ENCODE measurements at regions not wholly inside any gene's neighbourhood (a gene's known extent, or its start where the extent isn't known, plus 50 kb on each side); places are given as distances from the start of the nearest gene placed in this dataset.

DNA sequence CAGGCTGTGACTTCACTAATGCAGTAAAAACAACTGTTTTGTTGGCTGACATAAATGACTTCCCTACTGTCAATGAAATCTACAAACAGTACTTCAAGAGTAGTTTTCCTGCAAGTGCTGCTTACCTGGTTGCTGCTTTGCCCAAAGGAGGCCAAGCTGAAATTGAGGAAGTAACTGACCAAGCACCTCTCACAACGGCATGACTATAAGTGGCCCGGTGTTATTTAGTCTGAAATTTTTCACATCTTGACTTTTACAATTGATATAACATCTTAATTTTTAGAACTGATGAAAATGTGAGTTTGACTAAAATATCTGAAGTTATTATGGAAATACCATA is 274.9 kb upstream of the NR5A2 start:
- 93% methylated on average over 2 of the region's 2 CpGs for WGBS
- DNase-seq (ENCODE audit: low spot score in 2 of 2), result no peak
- Histone ChIP-seq H3K4me1 (no peaks in the 10 kb centered on the region), H3K27me3 (peaks cover 6% of the 10 kb centered on the region), H3K27ac (no peak overlapping the region), H3K4me3 (no peak overlapping the region), H3K9me3 (no peaks in the 10 kb centered on the region), H3K36me3 (no peaks in the 10 kb centered on the region)
- TF ChIP-seq POLR2AphosphoS5 (IDR thresholded peaks at IDR 0.05) (no peak), EP300 (IDR thresholded peaks at IDR 0.05) (no peak), POLR2A (IDR thresholded peaks at IDR 0.05) (no peak)
- TF ChIP-seq, protein P1, sequence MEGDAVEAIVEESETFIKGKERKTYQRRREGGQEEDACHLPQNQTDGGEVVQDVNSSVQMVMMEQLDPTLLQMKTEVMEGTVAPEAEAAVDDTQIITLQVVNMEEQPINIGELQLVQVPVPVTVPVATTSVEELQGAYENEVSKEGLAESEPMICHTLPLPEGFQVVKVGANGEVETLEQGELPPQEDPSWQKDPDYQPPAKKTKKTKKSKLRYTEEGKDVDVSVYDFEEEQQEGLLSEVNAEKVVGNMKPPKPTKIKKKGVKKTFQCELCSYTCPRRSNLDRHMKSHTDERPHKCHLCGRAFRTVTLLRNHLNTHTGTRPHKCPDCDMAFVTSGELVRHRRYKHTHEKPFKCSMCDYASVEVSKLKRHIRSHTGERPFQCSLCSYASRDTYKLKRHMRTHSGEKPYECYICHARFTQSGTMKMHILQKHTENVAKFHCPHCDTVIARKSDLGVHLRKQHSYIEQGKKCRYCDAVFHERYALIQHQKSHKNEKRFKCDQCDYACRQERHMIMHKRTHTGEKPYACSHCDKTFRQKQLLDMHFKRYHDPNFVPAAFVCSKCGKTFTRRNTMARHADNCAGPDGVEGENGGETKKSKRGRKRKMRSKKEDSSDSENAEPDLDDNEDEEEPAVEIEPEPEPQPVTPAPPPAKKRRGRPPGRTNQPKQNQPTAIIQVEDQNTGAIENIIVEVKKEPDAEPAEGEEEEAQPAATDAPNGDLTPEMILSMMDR (IDR thresholded peaks at IDR 0.05), result no peak

GRCh38 chr1:199753513-199753912 is 274.0 kb upstream of the NR5A2 start:
- DNase-seq (ENCODE audit: low spot score in 2 of 2), result no peak
- Histone ChIP-seq H3K27me3 (no peaks in the 10 kb centered on the region), H3K36me3 (no peaks in the 10 kb centered on the region), H3K4me1 (no peaks in the 10 kb centered on the region), H3K27ac (no peak overlapping the region), H3K4me3 (no peak overlapping the region), H3K9me3 (no peaks in the 10 kb centered on the region)
- TF ChIP-seq EP300 (IDR thresholded peaks at IDR 0.05), result no peak
- TF ChIP-seq, protein P1 (IDR thresholded peaks at IDR 0.05), result no peak
- TF ChIP-seq POLR2AphosphoS5 (IDR thresholded peaks at IDR 0.05), result no peak
- TF ChIP-seq POLR2A (IDR thresholded peaks at IDR 0.05), result no peak
- WGBS, result 92% methylated on average over 2 of the region's 2 CpGs

DNA sequence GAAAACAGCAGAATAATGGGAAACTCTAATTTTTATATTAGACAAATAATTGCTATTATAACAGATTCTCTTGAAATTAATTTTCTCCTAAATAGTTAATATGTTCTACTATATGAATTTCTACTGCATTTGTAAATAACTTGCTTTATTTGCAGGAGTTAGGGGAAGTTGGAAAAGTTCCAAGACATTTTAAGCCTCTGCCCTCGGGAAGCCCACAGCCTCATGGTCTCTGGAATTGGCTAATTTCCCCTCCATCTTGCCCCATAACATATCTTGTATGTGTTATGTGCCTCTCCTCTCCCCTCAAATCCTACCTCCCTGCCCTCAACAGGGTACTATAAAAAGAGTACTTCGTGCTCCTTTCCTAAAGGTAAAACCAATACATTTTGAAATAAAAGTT is 271.4 kb upstream of the NR5A2 start:
- WGBS, result 43% methylated on average over 2 of the region's 2 CpGs

GRCh38 chr1:199758626-199759255 is 268.8 kb upstream of the NR5A2 start:
- Histone ChIP-seq H3K36me3 (no peaks in the 10 kb centered on the region), H3K4me1 (no peaks in the 10 kb centered on the region), H3K27me3 (no peaks in the 10 kb centered on the region), H3K27ac (no peak overlapping the region), H3K4me3 (no peak overlapping the region), H3K9me3 (no peaks in the 10 kb centered on the region)
- 44% methylated on average over 3 of the region's 3 CpGs for WGBS
- TF ChIP-seq POLR2A (IDR thresholded peaks at IDR 0.05), result no peak
- TF ChIP-seq EP300 (IDR thresholded peaks at IDR 0.05), result no peak
- TF ChIP-seq, protein P1 (IDR thresholded peaks at IDR 0.05), result no peak
- TF ChIP-seq POLR2AphosphoS5 (IDR thresholded peaks at IDR 0.05), result no peak
- no peak for DNase-seq (ENCODE audit: low spot score in 2 of 2)

More for the DNA sequence above, 271.4 kb upstream of the NR5A2 start:
- Histone ChIP-seq H3K4me1 (no peaks in the 10 kb centered on the region), H3K36me3 (no peaks in the 10 kb centered on the region), H3K27ac (no peak overlapping the region), H3K27me3 (no peaks in the 10 kb centered on the region), H3K4me3 (no peak overlapping the region), H3K9me3 (no peaks in the 10 kb centered on the region)
- TF ChIP-seq, protein P1 (IDR thresholded peaks at IDR 0.05), result no peak
- no peak for TF ChIP-seq POLR2A (IDR thresholded peaks at IDR 0.05)
- no peak for TF ChIP-seq POLR2AphosphoS5 (IDR thresholded peaks at IDR 0.05)
- no peak for TF ChIP-seq EP300 (IDR thresholded peaks at IDR 0.05)
- no peak for DNase-seq (ENCODE audit: low spot score in 2 of 2)

DNA sequence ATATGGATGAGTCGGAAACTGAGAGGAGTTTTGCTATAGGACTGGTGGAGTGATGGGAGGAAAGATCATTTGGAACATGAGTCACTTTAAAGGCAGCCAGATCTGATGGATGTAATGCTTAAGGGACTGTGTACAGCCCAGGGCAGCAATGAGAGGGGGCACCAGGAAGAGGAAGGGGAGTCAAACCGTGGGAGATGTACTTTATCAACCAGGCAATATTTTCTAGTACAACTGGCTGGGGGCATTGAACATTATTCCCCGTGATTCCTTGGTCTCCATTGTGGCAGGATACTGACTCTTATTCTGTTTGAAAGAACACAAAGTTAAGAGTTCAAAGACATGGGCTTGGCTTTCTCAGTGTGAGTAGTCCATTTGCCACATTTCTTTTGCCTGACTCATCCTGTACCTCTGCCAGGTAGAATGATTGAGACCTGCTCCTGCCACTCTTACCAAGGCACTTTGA is 268.2 kb upstream of the NR5A2 start:
- TF ChIP-seq POLR2A (IDR thresholded peaks at IDR 0.05) (no peak), EP300 (IDR thresholded peaks at IDR 0.05) (no peak), POLR2AphosphoS5 (IDR thresholded peaks at IDR 0.05) (no peak)
- TF ChIP-seq, protein P1 (IDR thresholded peaks at IDR 0.05), result no peak
- H3K36me3 ChIP-seq, result no peaks in the 10 kb centered on the region
- H3K9me3 ChIP-seq, result no peaks in the 10 kb centered on the region
- H3K27me3 ChIP-seq, result no peaks in the 10 kb centered on the region
- H3K4me1 ChIP-seq, result no peaks in the 10 kb centered on the region
- 40% methylated on average over 3 of the region's 3 CpGs for WGBS
- no peak overlapping the region for H3K27ac ChIP-seq
- no peak for DNase-seq (ENCODE audit: low spot score in 2 of 2)
- H3K4me3 ChIP-seq, result no peak overlapping the region

Data from suprapubic skin (tissue), 4 donors.